Stimulated activated CD8-positive, alpha-beta memory T cell treated with anti-CD3 and anti-CD28 coated beads, Interleukin-12 subunit alpha, Interleukin-12 subunit beta, amount 100 ng/mL, for 1 hour (primary cell): ENCODE measurements at regions not wholly inside any gene's neighbourhood (a gene's known extent, or its start where the extent isn't known, plus 50 kb on each side); places are given as distances from the start of the nearest gene placed in this dataset.
"Not testable (repeated sequence)": the region's sequence is repeated elsewhere in the genome, so short reads cannot be mapped to it uniquely, and the experiment has no call there.

Experiments
- DNase-seq: peaks from one replicate; pipeline ENCODE4 v3.0.0-alpha.2; 2020; ENCODE audit warnings: low read depth

DNA sequence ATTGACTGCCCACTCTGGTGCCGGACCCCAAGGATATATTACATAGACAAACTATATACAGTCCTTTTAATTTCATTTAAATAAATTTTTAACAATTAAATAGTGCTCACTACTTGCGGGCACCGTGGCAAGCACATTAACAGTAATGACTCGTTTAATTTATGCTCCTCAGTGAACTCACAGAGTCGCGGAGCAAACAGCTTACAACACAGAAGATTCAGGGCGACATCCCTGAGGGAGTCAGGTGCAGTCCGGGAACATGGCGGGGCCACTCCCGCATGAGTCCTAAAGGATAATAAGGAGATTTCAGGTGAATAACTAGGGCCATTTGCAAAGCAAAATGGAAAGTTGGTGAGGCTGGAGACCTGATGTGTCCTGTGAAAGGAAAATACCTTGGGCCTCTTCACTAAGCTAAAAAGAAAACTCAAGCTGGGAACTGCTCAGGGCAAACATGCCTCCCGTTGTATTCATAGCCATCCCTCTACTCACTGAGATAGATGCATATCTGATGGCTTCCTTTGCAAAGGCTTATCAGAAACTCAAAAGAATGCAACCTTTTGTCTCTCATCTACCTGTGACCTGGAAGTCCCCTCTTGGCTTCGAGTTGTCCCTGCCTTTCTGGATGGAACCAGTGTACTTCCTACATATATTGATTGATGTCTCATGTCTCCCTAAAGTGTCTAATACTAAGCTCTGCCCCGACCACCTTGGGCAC, 125.6 kb downstream of the KLF6 start:
- no peak for DNase-seq

DNA sequence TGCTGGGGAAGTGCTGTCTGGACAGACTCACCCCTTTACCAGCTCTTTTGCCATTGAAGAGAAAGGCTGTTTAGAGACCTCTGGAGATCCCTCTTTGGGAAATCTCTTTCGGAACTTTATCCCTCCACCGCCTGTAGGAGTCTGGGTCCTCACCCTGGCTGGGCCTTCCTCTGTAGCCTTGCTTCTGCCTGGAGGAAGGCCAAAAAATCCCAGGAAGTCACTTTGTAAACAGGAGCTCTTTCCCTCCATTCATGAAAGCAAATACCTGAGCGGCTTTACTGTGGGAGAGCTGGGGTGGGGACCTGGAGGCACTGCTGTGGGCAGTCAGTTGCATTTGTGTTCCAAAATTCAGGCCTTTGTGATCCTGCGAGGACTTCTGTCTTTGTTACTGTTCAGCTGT, 126.2 kb downstream of the KLF6 start:
- no peak for DNase-seq

DNA sequence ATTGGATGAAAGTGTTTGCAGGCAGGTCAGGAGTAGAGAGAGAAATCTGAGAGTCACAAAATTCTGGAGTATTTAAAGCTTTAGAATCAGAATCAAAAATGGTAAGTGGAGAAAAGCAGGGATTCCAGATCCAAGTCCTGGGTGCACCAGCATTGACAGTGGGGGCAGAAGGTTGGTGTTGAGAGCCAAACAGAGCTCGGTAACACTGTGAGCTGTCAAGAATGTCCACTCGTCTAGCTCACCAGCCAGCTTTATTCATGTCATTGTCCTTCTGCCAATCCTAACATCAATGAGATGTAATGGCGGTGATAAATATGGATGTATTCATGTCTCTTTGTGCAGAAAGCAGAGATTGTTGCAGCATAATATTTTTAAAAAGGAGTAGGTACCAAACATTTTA, 128.8 kb downstream of the KLF6 start:
- no peak for DNase-seq

DNA sequence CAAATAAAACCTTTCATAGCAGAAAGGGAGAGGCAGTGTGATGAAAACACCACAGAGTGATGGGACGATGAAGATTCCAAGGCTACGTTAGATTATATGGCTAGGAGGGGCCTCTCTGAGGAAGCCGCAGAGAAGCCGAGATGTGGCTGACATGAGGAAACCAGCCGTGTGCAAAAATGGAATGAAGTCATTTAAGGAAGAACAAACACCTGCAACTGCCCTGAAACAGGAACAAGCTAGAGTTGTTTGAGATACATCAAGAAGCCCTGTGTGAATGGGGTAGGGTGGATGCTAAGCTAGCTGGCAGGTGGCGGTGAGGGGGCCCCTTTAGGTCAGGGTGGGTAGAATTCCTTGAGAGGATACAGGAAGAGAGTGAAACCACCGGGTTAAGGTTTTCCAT, 129.5 kb downstream of the KLF6 start:
- DNase-seq, result no peak

DNA sequence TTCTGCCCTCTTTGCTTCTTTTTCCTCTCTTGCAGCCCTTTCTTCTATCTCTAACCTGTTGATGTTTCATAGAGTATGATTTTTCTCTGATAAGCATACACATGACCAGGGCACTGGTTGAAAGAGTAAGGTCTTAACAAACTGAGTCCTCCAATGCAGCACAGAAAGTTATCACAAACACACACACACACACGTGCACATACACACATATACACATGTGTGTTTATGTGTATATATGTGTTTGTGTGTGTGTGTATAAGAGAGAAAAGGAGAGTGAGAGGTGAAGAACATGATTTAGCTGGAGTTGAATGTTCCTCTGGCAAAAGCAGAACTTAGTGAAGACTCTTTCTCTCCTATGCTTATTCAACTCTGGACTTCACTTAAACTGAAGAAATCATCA, 130.0 kb downstream of the KLF6 start:
- no peak for DNase-seq

DNA sequence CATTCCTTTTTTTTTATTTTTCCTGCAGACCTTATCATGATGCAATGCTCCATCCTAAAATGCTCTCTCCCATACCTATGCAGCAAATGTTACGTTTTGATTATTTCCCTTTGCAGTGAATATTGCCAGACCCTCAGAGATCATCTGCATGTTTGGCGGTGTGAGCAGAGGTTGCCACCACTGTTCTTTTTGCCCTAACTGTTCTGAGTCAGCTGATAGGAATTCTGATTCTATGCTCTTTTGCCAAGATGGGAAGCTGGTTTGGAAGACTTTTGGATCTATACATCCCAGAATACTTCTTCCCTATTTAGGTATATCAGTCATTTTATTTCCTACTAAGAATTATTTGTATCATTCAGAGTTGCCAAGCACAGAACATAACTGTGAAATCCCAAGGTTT, 130.5 kb downstream of the KLF6 start:
- DNase-seq, result no peak

DNA sequence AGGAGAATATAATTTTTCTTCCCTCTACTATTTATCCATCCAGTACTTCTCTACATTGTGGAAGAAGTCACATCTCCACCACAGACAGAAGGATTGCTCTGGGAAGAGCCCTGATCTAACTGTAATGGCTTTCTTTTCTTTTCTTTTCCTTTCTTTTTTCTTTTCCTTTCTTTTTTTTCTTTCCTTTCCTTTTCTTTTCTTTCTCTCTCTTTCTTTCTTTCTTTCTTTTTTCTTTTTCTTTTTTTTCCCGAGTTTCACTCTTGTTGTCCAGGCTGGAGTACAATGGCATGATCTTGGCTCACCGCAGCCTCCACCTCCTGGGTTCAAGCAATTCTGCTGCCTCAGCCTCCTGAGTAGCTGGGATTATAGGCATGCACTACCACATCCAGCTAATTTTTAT, 131.7 kb downstream of the KLF6 start:
- DNase-seq, result not testable (repeated sequence)

DNA sequence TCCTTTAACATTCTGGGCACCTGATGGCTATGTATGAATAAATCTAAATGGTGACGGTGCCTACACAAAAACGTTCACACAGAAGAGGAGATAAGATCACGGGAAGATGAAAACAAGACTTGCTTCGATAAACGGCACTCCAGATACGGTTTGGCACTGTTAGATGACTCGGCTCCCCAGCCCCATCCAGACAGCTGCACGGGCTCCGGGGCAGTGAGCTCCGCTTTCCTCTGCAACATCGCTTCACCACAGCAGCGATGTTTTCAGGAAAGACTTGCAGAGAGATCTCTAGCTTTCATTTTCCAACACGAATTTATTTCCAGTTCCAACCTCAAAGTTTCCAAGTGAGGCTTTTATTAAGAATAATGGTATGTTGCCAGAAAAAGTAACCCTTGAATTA, 132.1 kb downstream of the KLF6 start:
- no peak for DNase-seq

DNA sequence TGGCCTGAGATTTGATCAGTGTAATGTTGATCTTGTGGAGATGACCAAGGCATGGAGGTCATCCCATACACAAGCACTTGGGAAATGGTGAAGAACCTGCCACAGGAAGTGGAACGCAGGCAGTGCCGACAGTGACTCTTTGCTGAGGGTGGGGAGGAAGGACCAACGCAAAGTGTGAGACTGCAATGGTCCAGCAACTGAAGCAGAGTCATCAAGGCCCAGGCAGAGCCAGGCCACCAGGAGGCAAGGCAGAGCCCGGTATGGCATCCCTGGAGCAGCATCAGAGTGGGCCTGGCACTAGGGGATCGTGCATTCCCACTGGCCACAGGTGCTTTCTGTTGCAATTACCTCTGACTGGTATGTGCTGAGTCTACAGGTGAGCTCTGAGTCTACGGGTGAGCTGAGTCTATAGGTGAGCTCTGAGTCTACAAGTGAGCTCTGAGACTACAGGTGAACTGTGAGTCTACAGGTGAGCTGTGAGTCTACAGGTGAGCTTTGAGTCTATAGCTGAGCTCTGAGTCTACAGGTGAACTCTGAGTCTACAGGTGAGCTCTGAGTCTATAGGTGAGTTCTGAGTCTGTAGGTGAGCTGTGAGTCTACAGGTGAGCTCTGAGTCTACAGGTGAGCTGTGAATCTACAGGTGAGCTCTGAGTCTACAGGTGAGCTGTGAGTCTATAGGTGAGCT, 132.9 kb downstream of the KLF6 start:
- no peak for DNase-seq

DNA sequence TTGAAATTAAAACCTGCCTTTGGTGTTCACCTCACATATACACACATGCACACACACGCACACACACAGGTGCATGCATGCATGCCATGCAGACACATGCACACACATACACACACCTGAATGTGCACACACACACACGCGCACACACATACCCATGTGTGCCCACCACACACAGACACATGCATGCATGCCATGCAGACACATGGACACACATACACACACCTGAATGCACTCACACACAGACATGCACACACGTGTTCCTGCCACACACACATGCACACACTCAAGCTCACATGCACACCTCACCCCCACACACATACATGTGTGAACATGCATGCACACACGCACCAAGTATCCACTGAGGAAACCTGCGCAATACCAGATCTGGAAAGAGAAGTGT, 136.4 kb downstream of the KLF6 start:
- DNase-seq, result no peak

DNA sequence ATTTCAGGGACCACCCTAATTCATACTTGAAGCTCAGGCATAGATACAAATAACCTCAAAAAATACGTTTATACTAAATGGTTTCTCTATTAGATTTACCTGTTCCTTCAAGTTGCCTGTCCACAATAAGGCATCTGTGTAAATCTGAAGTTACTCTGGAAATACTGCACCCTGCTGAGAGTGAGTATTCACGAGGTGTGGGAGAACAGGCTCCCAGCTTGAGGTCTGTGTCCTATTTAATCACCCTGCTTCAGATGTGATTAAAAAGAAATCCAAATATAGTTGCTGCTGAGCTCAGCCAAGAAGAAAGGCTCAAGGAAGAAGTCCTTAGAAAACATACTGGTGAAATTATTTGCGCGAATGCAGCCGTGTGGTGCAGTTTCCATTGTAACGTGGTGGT, 136.8 kb downstream of the KLF6 start:
- no peak for DNase-seq

DNA sequence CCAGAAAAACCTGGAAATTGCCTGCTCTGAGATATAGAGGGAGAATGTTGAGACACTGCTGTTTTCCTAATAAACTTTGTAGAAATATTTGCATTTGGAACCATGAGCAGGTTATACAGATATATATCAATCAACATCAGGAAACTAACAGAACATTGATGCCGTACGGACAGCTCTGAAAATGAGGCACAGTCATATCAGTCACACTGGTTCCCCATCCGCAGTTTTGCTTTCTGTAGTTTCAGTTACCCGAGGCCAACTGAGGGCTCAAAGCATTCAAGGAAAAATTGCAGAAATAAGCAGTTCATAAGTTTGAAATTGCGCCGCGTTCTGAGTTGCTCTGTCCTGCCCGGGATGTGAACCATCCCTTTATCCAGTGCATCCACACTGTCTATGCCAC, 137.9 kb downstream of the KLF6 start:
- DNase-seq, result no peak

DNA sequence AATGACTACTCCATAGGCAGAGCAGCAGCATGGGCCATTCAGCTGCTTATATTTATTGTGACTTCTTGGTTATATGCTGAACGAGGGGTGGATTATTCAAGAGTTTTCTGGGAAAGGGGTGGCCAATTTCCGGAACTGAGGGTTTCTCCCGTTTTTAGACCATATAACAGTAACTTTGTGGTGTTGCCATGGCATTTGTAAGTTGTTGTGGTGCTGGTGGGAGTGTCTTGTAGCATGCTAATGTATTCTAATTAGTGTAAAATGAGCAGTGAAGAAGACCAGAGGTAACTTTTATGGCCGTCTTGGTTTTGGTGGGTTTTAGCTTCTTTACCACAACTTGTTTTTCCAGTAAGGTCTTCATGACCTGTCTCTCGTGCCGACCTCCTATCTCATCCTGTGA, 139.6 kb downstream of the KLF6 start:
- no peak for DNase-seq

DNA sequence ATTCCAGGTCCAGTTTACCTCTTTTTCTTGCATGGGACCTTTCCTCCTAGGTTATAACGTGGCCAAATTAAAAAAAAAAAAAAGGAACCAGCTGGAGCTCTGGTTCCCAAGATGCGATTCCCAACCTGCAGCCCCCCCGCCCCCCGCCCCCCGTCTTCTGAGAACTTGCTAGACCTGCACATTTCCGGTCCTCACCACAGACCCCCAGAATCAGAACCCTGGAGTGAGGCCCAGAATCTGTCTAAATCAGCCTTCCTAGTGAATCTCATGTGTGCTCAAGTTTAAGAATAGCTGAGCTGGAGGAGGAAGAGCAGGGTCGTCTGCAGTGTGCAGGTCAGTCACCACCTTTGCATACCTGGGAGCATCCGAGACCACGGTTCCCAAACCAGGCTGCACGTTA, 144.2 kb downstream of the KLF6 start:
- DNase-seq, result no peak

DNA sequence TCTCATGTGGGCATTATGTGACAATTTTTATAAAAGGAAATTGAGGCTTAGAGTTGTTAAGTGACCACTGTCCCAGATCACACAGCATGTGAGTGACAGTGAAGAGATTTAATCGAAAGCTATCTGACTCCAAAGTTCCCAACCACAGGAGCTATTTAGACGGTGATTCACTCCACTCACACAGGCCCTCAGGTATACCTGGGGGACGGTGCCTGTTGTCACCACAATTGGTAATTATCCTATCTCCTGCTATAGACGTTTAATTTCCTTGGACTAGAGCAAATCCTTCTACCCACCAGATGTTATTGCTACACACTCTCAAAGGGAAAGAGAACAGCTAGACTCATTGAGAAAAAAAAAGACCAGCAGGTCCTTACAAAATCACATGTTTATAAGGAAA, 145.5 kb downstream of the KLF6 start:
- DNase-seq, result no peak

DNA sequence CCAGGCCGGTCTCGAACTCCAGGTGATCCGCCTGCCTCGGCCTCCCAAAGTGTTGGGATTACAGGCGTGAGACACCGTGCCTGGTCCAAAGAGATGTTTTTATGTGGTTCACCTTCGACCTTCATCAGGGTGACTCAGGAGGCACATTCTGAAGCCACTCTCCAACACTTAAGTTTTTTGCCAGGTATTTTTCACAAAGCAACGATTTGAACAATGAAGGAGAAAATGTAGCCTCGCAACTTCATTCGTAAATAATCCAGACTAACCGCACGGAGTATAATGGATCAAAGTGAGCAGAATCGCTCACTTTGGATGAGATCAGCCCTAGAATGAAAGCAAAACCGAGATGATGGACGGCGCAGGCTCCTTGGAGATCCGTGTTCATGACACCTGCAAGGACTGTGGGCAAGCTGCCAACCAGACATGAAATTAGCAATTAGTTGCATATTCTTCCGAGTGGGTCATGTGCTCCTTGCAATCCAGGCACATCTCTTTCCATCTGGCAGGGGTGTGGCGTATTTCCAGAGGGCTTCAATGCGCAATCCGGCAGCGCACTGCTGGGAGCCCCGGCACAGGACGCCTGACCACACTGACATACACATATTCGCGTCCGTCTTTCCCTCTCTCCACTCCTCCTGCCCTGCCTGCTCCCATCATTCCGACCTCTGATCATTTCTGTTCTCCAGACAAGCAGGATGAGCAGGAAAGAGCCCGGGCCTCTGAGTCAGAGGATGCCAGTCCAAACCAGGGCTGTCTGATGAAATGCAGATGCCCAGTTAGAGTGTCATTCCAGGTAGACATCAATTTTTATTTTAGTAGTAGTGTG, 148.4 kb downstream of the KLF6 start:
- DNase-seq, result no peak

DNA sequence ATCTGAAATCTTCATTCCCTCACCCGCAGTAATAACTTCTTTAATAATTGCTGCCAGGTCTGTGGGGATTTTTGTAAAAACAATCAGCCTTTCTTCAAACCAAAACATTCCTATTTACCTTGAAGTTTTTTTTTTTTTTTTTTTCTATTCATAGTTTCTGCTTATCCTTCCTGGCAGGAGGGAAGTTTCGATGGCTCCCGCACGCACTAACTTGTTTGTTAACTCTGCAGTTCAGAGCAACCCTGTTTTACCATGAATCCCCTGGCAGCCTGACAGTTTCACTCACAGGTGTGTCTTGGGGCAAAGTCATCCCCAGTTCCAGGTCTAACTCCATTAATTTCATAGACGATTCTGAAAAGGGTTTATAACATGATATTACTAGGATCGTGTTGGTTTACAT, 149.3 kb downstream of the KLF6 start:
- DNase-seq, result no peak

DNA sequence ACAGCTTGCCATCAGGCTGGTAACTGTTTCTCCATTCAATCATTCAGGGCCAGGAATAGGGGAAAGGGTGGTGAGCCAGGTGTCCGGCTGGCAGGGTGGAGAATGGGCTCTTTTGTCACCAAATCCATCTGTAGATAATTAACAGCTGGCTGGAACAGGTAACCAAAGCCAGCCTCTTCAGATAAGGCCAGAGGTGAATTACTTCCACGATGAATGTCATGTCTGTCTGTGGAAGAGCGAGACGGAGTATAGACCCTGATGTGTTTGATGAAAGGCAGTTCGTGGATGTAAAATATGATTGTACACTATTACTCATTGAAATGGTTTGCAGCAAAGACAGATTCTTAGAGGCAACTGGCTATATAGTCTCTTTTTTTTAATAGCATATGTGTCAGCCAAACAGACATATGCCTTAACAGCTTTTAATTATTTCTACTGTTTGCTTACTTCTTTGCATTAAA, 149.8 kb downstream of the KLF6 start:
- no peak for DNase-seq

DNA sequence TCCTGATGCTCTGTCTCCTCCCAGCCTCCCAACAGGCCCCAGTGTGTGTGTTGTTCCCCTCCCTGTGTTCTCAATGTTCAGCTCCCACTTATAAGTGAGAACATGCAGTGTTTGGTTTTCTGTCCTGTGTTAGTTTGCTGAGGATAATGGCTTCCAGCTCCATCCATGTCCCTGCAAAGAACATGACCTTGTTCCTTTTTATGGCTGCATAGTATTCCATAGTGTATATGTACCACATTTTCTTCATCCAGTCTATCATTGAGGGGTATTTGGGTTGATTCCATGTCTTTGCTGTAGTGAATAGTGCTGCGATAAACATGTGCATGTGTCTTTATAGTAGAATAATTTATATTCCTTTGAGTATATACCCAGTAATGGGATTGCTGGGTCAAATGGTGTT, 150.4 kb downstream of the KLF6 start:
- not testable (repeated sequence) for DNase-seq

DNA sequence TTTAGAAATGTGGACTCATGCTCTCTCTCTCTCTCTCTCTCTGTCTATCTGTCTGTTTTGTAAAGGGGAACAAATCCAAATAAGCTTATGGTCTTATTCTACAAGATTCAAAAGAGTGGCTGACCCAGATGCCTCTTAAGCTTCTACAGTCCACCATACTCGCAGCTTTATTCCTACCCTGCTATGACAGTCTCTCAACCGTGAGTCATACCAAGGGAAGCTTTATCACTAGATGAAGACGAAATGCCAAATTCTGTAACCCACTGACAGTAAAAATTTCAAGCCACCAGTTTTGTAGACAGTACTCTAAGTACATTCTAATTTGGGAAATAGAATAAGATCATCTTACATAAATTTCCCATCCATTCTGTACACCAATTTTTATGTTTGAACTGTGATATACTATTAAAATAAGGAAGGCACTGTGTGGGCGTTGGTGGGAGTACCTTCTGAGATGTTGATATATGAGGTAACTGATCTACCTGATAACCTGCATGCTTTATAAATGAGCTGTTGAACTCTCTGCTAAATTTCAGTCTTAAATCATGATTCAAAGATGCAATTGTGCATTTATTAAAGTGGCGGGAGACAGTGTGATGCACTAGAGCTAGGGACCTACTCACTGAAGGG, 153.2 kb downstream of the KLF6 start:
- DNase-seq, result no peak

DNA sequence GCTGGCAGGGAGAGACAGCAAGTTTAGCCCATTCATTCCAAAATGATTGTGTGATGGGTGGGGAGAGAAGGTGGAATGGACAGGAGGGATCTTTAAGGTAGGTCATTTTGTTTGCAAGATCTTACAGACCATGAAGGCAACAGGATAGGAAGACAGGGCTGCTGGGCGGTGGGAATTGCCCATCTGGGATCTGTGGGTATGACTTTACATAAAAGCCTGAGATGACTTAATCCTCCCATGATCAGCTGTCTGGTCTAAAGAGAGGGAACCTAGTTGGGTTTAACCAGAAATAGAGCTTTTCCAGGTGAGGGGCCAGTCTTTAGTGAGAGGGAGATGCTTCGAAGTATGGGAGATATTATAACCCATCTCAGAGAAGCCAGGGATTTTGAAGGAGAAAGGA, 153.7 kb downstream of the KLF6 start:
- no peak for DNase-seq

DNA sequence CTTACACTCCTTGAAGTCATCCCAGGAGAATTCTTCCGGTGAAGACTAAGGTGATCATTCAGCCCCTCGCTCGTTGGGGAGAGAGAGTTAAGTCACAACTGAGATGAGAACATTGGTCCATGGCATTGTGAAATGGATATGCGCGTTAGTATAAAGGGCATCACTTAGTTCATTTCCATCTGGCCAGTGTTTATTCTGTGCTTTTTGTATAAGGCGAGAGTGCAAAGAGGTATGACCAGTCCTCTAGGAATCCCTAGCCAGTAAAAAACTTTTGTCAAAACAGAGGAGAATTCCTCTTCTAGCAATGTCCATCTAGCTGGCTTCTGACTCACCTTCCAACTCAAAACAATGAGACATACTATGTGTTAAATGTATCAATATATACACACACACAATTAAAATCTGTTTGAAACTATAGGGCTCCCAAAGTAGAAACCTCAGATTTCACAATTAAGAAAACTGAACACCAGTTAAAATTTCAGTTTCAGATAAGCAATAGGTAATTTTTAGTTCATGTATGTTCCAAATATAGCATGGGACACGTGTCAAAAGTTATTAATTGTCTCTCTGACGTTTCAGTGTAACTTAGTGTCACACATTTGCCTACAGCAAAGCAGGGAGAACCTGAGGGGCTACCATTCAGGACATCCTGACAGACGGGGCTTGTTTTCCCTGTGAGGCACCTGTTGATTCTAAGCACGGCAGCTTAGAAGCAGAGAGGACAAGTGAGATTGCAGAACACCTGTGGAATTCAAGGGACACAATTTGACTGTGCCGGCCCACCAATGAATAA, 158.9 kb downstream of the KLF6 start:
- DNase-seq, result no peak
